Hepatic stellate cell (primary cell): ENCODE measurements at regions not wholly inside any gene's neighbourhood (a gene's known extent, or its start where the extent isn't known, plus 50 kb on each side); places are given as distances from the start of the nearest gene placed in this dataset.
"Not testable (repeated sequence)": the region's sequence is repeated elsewhere in the genome, so short reads cannot be mapped to it uniquely, and the experiment has no call there.

Experiments
- DNase-seq: peaks from one replicate; pipeline ENCODE4 v3.0.0; 2011; ENCODE audit warnings: low spot score

- DNase-seq, result no peak
These were observed 234.2 kb upstream of the NETO1 start for GRCh38 chr18:73101977-73102376.

GRCh38 chr18:73101491-73101890 is 233.7 kb upstream of the NETO1 start:
- not testable (repeated sequence) for DNase-seq

GRCh38 chr18:73099759-73100158 is 232.0 kb upstream of the NETO1 start:
- DNase-seq, result no peak

GRCh38 chr18:73093687-73094250 is 226.0 kb upstream of the NETO1 start:
- no peak for DNase-seq

- DNase-seq, result no peak
These were observed 220.7 kb upstream of the NETO1 start for GRCh38 chr18:73088445-73088844.

GRCh38 chr18:73087282-73087977 is 219.6 kb upstream of the NETO1 start:
- no peak for DNase-seq

GRCh38 chr18:73079920-73080319 is 212.1 kb upstream of the NETO1 start:
- no peak for DNase-seq

- no peak for DNase-seq
These were observed 193.0 kb upstream of the NETO1 start for GRCh38 chr18:73060666-73061288.

- no peak for DNase-seq
These were observed 191.5 kb upstream of the NETO1 start for GRCh38 chr18:73059280-73059679.

GRCh38 chr18:73047688-73048087 is 179.9 kb upstream of the NETO1 start:
- no peak for DNase-seq

- no peak for DNase-seq
These were observed 177.2 kb upstream of the NETO1 start for GRCh38 chr18:73045037-73045436.

- DNase-seq, result no peak
These were observed 175.8 kb upstream of the NETO1 start for GRCh38 chr18:73043611-73044010.

GRCh38 chr18:73043211-73043610 is 175.4 kb upstream of the NETO1 start:
- no peak for DNase-seq

GRCh38 chr18:73040247-73040646 is 172.5 kb upstream of the NETO1 start:
- no peak for DNase-seq

- DNase-seq, result no peak
These were observed 170.5 kb upstream of the NETO1 start for GRCh38 chr18:73038336-73038735.

- DNase-seq, result no peak
These were observed 156.2 kb upstream of the NETO1 start for GRCh38 chr18:73023975-73024374.

GRCh38 chr18:73009691-73010090 is 141.9 kb upstream of the NETO1 start:
- DNase-seq, result no peak

GRCh38 chr18:73007915-73008308 is 140.1 kb upstream of the NETO1 start:
- no peak for DNase-seq

- no peak for DNase-seq
These were observed 139.6 kb upstream of the NETO1 start for GRCh38 chr18:73007195-73007914.

GRCh38 chr18:73006331-73006730 is 138.5 kb upstream of the NETO1 start:
- no peak for DNase-seq

GRCh38 chr18:73004260-73004659 is 136.5 kb upstream of the NETO1 start:
- no peak for DNase-seq

GRCh38 chr18:72999971-73000607 is 132.3 kb upstream of the NETO1 start:
- DNase-seq, result no peak

- no peak for DNase-seq
These were observed 127.8 kb upstream of the NETO1 start for GRCh38 chr18:72995558-72995957.
